SK-N-SH (cell line): ENCODE measurements at regions not wholly inside any gene's neighbourhood (a gene's known extent, or its start where the extent isn't known, plus 50 kb on each side); places are given as distances from the start of the nearest gene placed in this dataset.

ENCODE experiments used
- CTCF ChIA-PET: fragments of 300-600, 350-600 bp; formaldehyde crosslinking; extraction: SDS; loops from one replicate; lab custom pipeline; 2021; lab: Yijun Ruan, JAX
- POLR2A ChIA-PET: fragments of 350-600 bp; sonication (Branson Sonifier 250); formaldehyde crosslinking; extraction: SDS; loops from one replicate; lab custom pipeline; 2020; ENCODE audit warnings: antibody characterized with exemption, inconsistent platforms; lab: Yijun Ruan, JAX
- DNase-seq: peaks from one replicate; pipeline ENCODE4 v3.0.0; 2012
- H2AFZ ChIP-seq: fragments of 200-600 bp; sonication (generic); 2 replicates; pipeline ENCODE4 v1.8.1; 2016; ENCODE audit warnings: antibody characterized with exemption, mild to moderate bottlenecking, low read depth
- H3F3A ChIP-seq: fragments of 200-600 bp; sonication (generic); replicated peaks from 2 replicates; pipeline ENCODE3; 2016; ENCODE audit warnings: antibody characterized with exemption, mild to moderate bottlenecking; ENCODE audit not compliant: insufficient read depth
- H3K27ac ChIP-seq, 2 experiments: fragments of 200-500 bp in 1 of 2; fragments of 200-600 bp in 1 of 2; sonication (Bioruptor generic) in 1 of 2; sonication (generic), shearing (Covaris generic) in 1 of 2; 2 replicates each; pipeline versions ENCODE4 v1.5.1 to v1.6.1; 2014 to 2016; ENCODE audit warnings: low read depth in 2 of 2, inconsistent platforms in 1 of 2, low read length in 1 of 2, mild to moderate bottlenecking in 1 of 2, mixed read lengths in 1 of 2
- H3K27me3 ChIP-seq: fragments of 200-600 bp; sonication (generic), shearing (Covaris generic); 2 replicates; pipeline ENCODE4 v1.6.1; 2016; ENCODE audit warnings: mixed run types; ENCODE audit not compliant: insufficient read depth
- H3K36me3 ChIP-seq, 2 experiments: fragments of 200-500 bp in 1 of 2; fragments of 200-600 bp in 1 of 2; sonication (Bioruptor generic) in 1 of 2; sonication (generic) in 1 of 2; replicated peaks in 1 of 2; 2 replicates each; pipeline versions ENCODE3 to v1.5.1; 2014 to 2016; ENCODE audit warnings: low read length in 1 of 2, mild to moderate bottlenecking in 1 of 2; ENCODE audit not compliant: insufficient read depth in 2 of 2, control insufficient read depth in 1 of 2
- H3K4me1 ChIP-seq, 2 experiments: fragments of 200-500 bp in 1 of 2; fragments of 200-600 bp in 1 of 2; sonication (Bioruptor generic) in 1 of 2; sonication (generic), shearing (Covaris generic) in 1 of 2; 2 replicates each; pipeline versions ENCODE4 v1.5.1 to v1.6.1; 2014 to 2016; ENCODE audit warnings: low read depth in 1 of 2, low read length in 1 of 2, mixed run types in 1 of 2; ENCODE audit not compliant: insufficient read depth in 2 of 2, control insufficient read depth in 1 of 2
- H3K4me2 ChIP-seq: fragments of 200-600 bp; sonication (generic), shearing (Covaris generic); 2 replicates; pipeline ENCODE4 v1.6.1; 2017; ENCODE audit warnings: mixed run types
- H3K4me3 ChIP-seq, 2 experiments: fragments of 200-500 bp in 1 of 2; fragments of 200-600 bp in 1 of 2; sonication (Bioruptor generic) in 1 of 2; sonication (generic), shearing (Covaris generic) in 1 of 2; 2 replicates each; pipeline versions ENCODE4 v1.5.1 to v1.8.1; 2014 to 2016; ENCODE audit warnings: low read depth in 2 of 2, inconsistent platforms in 1 of 2, low read length in 1 of 2, mild to moderate bottlenecking in 1 of 2, mixed read lengths in 1 of 2, moderate library complexity in 1 of 2
- H3K79me2 ChIP-seq: fragments of 200-600 bp; sonication (generic); 2 replicates; pipeline ENCODE4 v1.8.1; 2017; ENCODE audit warnings: mild to moderate bottlenecking; ENCODE audit not compliant: insufficient read depth
- H3K9ac ChIP-seq: fragments of 200-600 bp; sonication (generic); 2 replicates; pipeline ENCODE4 v1.6.1; 2017; ENCODE audit warnings: mixed run types
- H3K9me2 ChIP-seq: fragments of 200-600 bp; sonication (generic); 2 replicates; pipeline ENCODE4 v1.6.1; 2017; ENCODE audit warnings: mixed run types
- H3K9me3 ChIP-seq: fragments of 200-600 bp; sonication (generic); 2 replicates; pipeline ENCODE4 v1.6.1; 2017; ENCODE audit warnings: mixed run types, mild to moderate bottlenecking, moderate library complexity
- H4K20me1 ChIP-seq: fragments of 200-600 bp; sonication (generic); 2 replicates; pipeline ENCODE4 v1.6.1; 2017; ENCODE audit warnings: mild to moderate bottlenecking, mixed run types; ENCODE audit not compliant: insufficient read depth
- EP300 ChIP-seq, 2 experiments: IDR thresholded peaks; 2 replicates each; pipeline versions ENCODE4 v1.4.0 to v1.6.1; 2012; ENCODE audit warnings: borderline replicate concordance in 1 of 2, low read depth in 1 of 2, low read length in 1 of 2
- EZH2phosphoT487 ChIP-seq: fragments of 200-600 bp; sonication (generic); IDR thresholded peaks from 2 replicates; pipeline ENCODE4 v1.6.1; 2017; ENCODE audit warnings: low read depth, mixed run types, mild to moderate bottlenecking, antibody characterized with exemption, moderate library complexity, borderline replicate concordance
- FOXJ3 ChIP-seq: sonication (generic); formaldehyde crosslinking; IDR thresholded peaks from 2 replicates; pipeline ENCODE4 v1.5.1; 2020; ENCODE audit warnings: mild to moderate bottlenecking, missing genetic modification reagents
- FOXM1 ChIP-seq: IDR thresholded peaks from 2 replicates; pipeline ENCODE4 v1.4.0; 2012; ENCODE audit warnings: low read depth, mild to moderate bottlenecking
- MXI1 ChIP-seq: IDR thresholded peaks from 2 replicates; pipeline ENCODE4 v1.6.1; 2012; ENCODE audit warnings: mild to moderate bottlenecking, low read depth, low read length, improper control_type of control experiment
- POLR2AphosphoS5 ChIP-seq: IDR thresholded peaks from 2 replicates; pipeline ENCODE4 v1.6.1; 2012; ENCODE audit warnings: low read depth, low read length
- RAD21 ChIP-seq: IDR thresholded peaks from 2 replicates; pipeline ENCODE4 v1.6.1; 2012; ENCODE audit warnings: mild to moderate bottlenecking, low read length
- RFX5 ChIP-seq: IDR thresholded peaks from 2 replicates; pipeline ENCODE4 v1.6.1; 2012; ENCODE audit warnings: mild to moderate bottlenecking, improper control_type of control experiment, low read length
- RXRA ChIP-seq: IDR thresholded peaks from 2 replicates; pipeline ENCODE4 v1.4.0; 2012; ENCODE audit warnings: low read depth, mild to moderate bottlenecking, borderline replicate concordance
- SIN3A ChIP-seq: IDR thresholded peaks from 2 replicates; pipeline ENCODE4 v1.6.1; 2012; ENCODE audit warnings: low read depth, mild to moderate bottlenecking, low read length, moderate library complexity, borderline replicate concordance
- TCF12 ChIP-seq: IDR thresholded peaks from 2 replicates; pipeline ENCODE4 v1.4.0; 2012
- TEAD4 ChIP-seq: IDR thresholded peaks from 2 replicates; pipeline ENCODE4 v1.4.0; 2012; ENCODE audit warnings: mild to moderate bottlenecking, borderline replicate concordance; ENCODE audit not compliant: insufficient read depth
- YY1 ChIP-seq: IDR thresholded peaks from 2 replicates; pipeline ENCODE4 v1.4.0; 2012; ENCODE audit warnings: low read depth, mild to moderate bottlenecking
- WGBS: methylation state at CpG from one replicate; pipeline ENCODE4 v1.1.6; 2017; ENCODE audit warnings: low lambda C conversion rate; 5-methylcytosine and 5-hydroxymethylcytosine counted together
- TF ChIP-seq, protein P1 (sequence below): IDR thresholded peaks from 2 replicates; pipeline ENCODE4 v1.4.0; 2012; ENCODE audit warnings: low read depth, borderline replicate concordance
- TF ChIP-seq, protein P2 (sequence below): IDR thresholded peaks from 2 replicates; pipeline ENCODE4 v1.4.0; 2012; ENCODE audit warnings: low read depth
- TF ChIP-seq, protein P3 (sequence below): IDR thresholded peaks from 2 replicates; pipeline ENCODE4 v1.6.1; 2012; ENCODE audit warnings: mild to moderate bottlenecking, low read depth, low read length, moderate library complexity
- TF ChIP-seq, protein P4 (sequence below): fragments of 150-350 bp; IDR thresholded peaks from 2 replicates; pipeline ENCODE4 v1.6.1; 2017; ENCODE audit warnings: antibody characterized with exemption, low read length, low read depth, borderline replicate concordance
- TF ChIP-seq, protein P5 (sequence below): fragments of 200-600 bp; sonication (generic); IDR thresholded peaks from 2 replicates; pipeline ENCODE4 v1.6.1; 2017; ENCODE audit warnings: antibody characterized with exemption, mild to moderate bottlenecking, moderate library complexity

DNA sequence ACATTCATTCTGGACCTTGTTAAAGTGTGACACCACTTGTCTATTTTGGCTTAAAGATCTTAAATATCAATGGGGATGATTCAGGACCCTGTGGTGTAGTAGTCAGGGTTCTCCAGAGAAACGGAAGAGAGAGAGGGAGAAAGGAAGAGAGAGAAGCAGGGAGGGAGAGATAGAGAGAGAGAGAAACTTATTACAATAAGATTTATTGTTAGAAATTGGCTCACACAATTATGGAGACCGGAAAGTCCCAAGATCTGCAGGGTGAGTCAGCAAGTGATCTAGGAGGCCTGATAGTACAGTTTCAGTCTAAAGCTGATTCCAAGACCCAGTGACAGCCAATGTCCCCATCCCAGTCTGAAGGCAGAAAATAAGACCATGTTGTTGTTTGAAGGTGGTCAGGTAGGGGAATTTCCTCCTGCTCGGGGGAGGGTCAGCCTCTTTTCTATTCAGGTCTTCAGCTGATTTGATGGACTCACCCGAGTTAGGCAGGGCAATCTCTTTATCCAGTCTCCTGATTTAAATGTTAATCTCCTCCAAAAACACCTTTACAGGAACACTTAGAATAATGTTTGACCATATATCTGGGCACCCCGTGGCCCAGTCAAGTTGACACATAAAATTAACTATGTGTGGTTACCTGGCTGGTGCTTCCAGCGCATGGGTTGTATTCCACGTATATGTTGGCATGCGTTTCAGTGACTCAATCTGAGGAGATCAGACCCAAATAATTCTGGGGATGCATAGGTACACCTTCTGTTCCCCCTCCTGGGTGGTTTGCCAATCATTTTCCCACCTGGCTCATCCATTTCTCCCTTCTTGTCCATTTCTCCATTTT is 1350.5 kb downstream of the TBC1D22A start (continued):
- no peak for TF ChIP-seq RFX5

DNA sequence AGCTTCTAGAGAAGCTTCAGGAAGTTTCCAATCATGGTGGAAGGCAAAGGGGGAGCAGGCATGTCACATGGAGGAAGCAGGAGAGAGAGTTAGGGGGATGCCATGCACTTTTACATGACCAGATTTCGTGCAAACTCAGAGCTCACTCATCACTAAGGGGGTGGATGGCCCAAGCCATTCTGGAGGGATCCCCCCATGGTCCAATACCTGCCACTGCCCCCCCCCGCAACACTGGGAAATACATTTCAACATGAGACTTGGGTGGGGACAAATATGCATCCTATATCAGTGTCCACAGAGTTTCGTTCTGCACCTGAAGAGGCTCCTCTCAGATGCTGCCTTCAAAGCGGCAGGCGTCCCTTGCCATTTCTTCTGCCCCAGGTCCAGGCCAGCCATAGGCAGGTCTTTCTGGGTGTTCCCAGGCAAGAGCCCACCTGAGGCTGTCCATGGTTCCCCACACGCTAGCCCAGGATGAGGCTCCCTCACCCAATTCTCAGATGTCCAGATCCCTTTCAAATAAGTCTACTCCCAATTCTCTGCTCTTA is 1344.3 kb downstream of the TBC1D22A start:
- no peaks in the 10 kb centered on the region for H4K20me1 ChIP-seq
- no peaks in the 10 kb centered on the region for H3F3A ChIP-seq
- H3K79me2 ChIP-seq = no peaks in the 10 kb centered on the region
- H3K9me3 ChIP-seq = no peaks in the 10 kb centered on the region
- no peaks in the 10 kb centered on the region for H3K4me1 ChIP-seq
- no peaks in the 10 kb centered on the region for H3K27me3 ChIP-seq
- H3K36me3 ChIP-seq = no peaks in the 10 kb centered on the region
- no peak for TF ChIP-seq TEAD4
- TF ChIP-seq POLR2AphosphoS5 = no peak
- TF ChIP-seq SIN3A = no peak
- TF ChIP-seq, protein P1, sequence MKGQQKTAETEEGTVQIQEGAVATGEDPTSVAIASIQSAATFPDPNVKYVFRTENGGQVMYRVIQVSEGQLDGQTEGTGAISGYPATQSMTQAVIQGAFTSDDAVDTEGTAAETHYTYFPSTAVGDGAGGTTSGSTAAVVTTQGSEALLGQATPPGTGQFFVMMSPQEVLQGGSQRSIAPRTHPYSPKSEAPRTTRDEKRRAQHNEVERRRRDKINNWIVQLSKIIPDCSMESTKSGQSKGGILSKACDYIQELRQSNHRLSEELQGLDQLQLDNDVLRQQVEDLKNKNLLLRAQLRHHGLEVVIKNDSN = no peak
- TF ChIP-seq RXRA = no peak
- no peak for TF ChIP-seq RFX5
- no peak for TF ChIP-seq MXI1
- no peak for TF ChIP-seq RAD21
- no peak for TF ChIP-seq TCF12
- TF ChIP-seq EP300 (IDR thresholded peaks at IDR 0.05; ENCODE audit: borderline replicate concordance in 1 of 2, low read depth in 1 of 2, low read length in 1 of 2) = no peak
- TF ChIP-seq, protein P2, sequence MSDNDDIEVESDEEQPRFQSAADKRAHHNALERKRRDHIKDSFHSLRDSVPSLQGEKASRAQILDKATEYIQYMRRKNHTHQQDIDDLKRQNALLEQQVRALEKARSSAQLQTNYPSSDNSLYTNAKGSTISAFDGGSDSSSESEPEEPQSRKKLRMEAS = no peak
- no peak for TF ChIP-seq YY1
- TF ChIP-seq EZH2phosphoT487 = no peak
- no peak for TF ChIP-seq FOXJ3
- TF ChIP-seq FOXM1 = no peak
- TF ChIP-seq, protein P3, sequence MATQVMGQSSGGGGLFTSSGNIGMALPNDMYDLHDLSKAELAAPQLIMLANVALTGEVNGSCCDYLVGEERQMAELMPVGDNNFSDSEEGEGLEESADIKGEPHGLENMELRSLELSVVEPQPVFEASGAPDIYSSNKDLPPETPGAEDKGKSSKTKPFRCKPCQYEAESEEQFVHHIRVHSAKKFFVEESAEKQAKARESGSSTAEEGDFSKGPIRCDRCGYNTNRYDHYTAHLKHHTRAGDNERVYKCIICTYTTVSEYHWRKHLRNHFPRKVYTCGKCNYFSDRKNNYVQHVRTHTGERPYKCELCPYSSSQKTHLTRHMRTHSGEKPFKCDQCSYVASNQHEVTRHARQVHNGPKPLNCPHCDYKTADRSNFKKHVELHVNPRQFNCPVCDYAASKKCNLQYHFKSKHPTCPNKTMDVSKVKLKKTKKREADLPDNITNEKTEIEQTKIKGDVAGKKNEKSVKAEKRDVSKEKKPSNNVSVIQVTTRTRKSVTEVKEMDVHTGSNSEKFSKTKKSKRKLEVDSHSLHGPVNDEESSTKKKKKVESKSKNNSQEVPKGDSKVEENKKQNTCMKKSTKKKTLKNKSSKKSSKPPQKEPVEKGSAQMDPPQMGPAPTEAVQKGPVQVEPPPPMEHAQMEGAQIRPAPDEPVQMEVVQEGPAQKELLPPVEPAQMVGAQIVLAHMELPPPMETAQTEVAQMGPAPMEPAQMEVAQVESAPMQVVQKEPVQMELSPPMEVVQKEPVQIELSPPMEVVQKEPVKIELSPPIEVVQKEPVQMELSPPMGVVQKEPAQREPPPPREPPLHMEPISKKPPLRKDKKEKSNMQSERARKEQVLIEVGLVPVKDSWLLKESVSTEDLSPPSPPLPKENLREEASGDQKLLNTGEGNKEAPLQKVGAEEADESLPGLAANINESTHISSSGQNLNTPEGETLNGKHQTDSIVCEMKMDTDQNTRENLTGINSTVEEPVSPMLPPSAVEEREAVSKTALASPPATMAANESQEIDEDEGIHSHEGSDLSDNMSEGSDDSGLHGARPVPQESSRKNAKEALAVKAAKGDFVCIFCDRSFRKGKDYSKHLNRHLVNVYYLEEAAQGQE = no peak
- TF ChIP-seq, protein P4, sequence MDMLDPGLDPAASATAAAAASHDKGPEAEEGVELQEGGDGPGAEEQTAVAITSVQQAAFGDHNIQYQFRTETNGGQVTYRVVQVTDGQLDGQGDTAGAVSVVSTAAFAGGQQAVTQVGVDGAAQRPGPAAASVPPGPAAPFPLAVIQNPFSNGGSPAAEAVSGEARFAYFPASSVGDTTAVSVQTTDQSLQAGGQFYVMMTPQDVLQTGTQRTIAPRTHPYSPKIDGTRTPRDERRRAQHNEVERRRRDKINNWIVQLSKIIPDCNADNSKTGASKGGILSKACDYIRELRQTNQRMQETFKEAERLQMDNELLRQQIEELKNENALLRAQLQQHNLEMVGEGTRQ = no peak
- TF ChIP-seq, protein P5, sequence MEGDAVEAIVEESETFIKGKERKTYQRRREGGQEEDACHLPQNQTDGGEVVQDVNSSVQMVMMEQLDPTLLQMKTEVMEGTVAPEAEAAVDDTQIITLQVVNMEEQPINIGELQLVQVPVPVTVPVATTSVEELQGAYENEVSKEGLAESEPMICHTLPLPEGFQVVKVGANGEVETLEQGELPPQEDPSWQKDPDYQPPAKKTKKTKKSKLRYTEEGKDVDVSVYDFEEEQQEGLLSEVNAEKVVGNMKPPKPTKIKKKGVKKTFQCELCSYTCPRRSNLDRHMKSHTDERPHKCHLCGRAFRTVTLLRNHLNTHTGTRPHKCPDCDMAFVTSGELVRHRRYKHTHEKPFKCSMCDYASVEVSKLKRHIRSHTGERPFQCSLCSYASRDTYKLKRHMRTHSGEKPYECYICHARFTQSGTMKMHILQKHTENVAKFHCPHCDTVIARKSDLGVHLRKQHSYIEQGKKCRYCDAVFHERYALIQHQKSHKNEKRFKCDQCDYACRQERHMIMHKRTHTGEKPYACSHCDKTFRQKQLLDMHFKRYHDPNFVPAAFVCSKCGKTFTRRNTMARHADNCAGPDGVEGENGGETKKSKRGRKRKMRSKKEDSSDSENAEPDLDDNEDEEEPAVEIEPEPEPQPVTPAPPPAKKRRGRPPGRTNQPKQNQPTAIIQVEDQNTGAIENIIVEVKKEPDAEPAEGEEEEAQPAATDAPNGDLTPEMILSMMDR = no peak
- no peak overlapping the region for H3K4me2 ChIP-seq
- no peak overlapping the region for H2AFZ ChIP-seq
- POLR2A ChIA-PET = no interaction called here
- no peak overlapping the region for H3K4me3 ChIP-seq
- H3K9ac ChIP-seq = no peak overlapping the region
- no peak overlapping the region for H3K27ac ChIP-seq
- WGBS = 15% methylated on average over 5 of the region's 6 CpGs
- CTCF ChIA-PET = interaction anchor here (0.6 kb wide), 1 partner anchor 35 kb away, joined by 3 read pairs; no protein-coding TSS in a partner anchor
- DNase-seq = no peak
- no peaks in the 10 kb centered on the region for H3K9me2 ChIP-seq
